GM12878 (cell line): ENCODE measurements at regions not wholly inside any gene's neighbourhood (a gene's known extent, or its start where the extent isn't known, plus 50 kb on each side); places are given as distances from the start of the nearest gene placed in this dataset.
"Not testable (repeated sequence)": the region's sequence is repeated elsewhere in the genome, so short reads cannot be mapped to it uniquely, and the experiment has no call there.

ENCODE experiments used
- CTCF ChIP-seq, 3 experiments: IDR thresholded peaks in 2 of 3; conservative IDR thresholded peaks in 1 of 3; 2 replicates each; pipeline ENCODE4 v1.5.1; 2011; ENCODE audit warnings: low read depth in 3 of 3, low read length in 3 of 3, mild to moderate bottlenecking in 3 of 3, control low read depth in 2 of 3, moderate library complexity in 2 of 3, inconsistent platforms in 1 of 3, mixed read lengths in 1 of 3; ENCODE audit not compliant: control insufficient read depth in 2 of 3, insufficient read depth in 1 of 3; ENCODE audit errors: extremely low read depth in 1 of 3
- REST ChIP-seq: IDR thresholded peaks from 2 replicates; pipeline ENCODE4 v1.6.1; 2012; ENCODE audit warnings: mild to moderate bottlenecking, low read depth, low read length

- not testable (repeated sequence) for TF ChIP-seq REST; CTCF (IDR thresholded peaks at IDR 0.05 in 2 of 3, conservative IDR thresholded peaks at IDR 0.05 in 1 of 3; ENCODE audit: control insufficient read depth in 2 of 3, extremely low read depth in 1 of 3, insufficient read depth in 1 of 3, low read depth in 3 of 3, low read length in 3 of 3)
Observed at GRCh38 chr21:9652819-9653218, 868.6 kb upstream of the TPTE start.
